Caco-2 (cell line): ENCODE measurements at regions not wholly inside any gene's neighbourhood (a gene's known extent, or its start where the extent isn't known, plus 50 kb on each side); places are given as distances from the start of the nearest gene placed in this dataset.

ENCODE experiments used
- BruUV-seq: library from RNA; stranded (reverse); fragments of 400-500 nt; replicated peaks from 2 replicates; lab custom pipeline; 2021; lab: Mats Ljungman, UMichigan
- CTCF ChIA-PET: fragments of 300-600 bp; sonication (Branson Sonifier 250); formaldehyde crosslinking; loops from one replicate; lab custom pipeline; 2022; ENCODE audit warnings: antibody characterized with exemption; lab: Charles Lee
- POLR2A ChIA-PET: fragments of 300-600 bp; sonication (Branson Sonifier 250); formaldehyde crosslinking; loops from one replicate; lab custom pipeline; 2022; ENCODE audit warnings: antibody characterized with exemption; lab: Charles Lee
- DNase-seq, 2 experiments: peaks; one replicate each; pipeline versions ENCODE4 v3.0.0 to v3.0.0-alpha.2; 2020 to 2022
- H3K27me3 ChIP-seq: replicated peaks from 2 replicates; pipeline ENCODE4 v1.6.0; 2011; ENCODE audit warnings: low read length; ENCODE audit not compliant: control insufficient read depth, insufficient read depth
- H3K36me3 ChIP-seq: 2 replicates; pipeline ENCODE4 v1.5.1; 2011; ENCODE audit warnings: low read length; ENCODE audit not compliant: control insufficient read depth, insufficient read depth
- H3K4me1 ChIP-seq: fragments of 250-450 bp; sonication (Bioruptor Pico); 2 replicates; pipeline ENCODE4 v1.5.1; 2020; ENCODE audit warnings: mild to moderate bottlenecking
- H3K4me3 ChIP-seq: 2 replicates; pipeline ENCODE4 v1.5.1; 2011; ENCODE audit warnings: low read depth, mild to moderate bottlenecking, control low read depth, low read length
- H3K9me3 ChIP-seq: fragments of 250-450 bp; sonication (Bioruptor Pico); 2 replicates; pipeline ENCODE4 v1.5.1; 2020; ENCODE audit warnings: mild to moderate bottlenecking, moderate library complexity
- H3K27ac Mint-ChIP-seq: one replicate; pipeline ENCODE4 v1.8.0; 2022; ENCODE audit warnings: mixed read lengths; ENCODE audit not compliant: unreplicated experiment
- H3K27me3 Mint-ChIP-seq: one replicate; pipeline ENCODE4 v1.8.0; 2022; ENCODE audit warnings: mixed read lengths; ENCODE audit not compliant: insufficient read depth, unreplicated experiment
- H3K36me3 Mint-ChIP-seq: one replicate; pipeline ENCODE4 v1.8.0; 2022; ENCODE audit warnings: mild to moderate bottlenecking, mixed read lengths; ENCODE audit not compliant: insufficient read depth, unreplicated experiment
- H3K4me1 Mint-ChIP-seq: one replicate; pipeline ENCODE4 v1.8.0; 2022; ENCODE audit warnings: low read depth, mixed read lengths; ENCODE audit not compliant: unreplicated experiment
- H3K4me3 Mint-ChIP-seq: one replicate; pipeline ENCODE4 v1.8.0; 2022; ENCODE audit warnings: mild to moderate bottlenecking, moderate library complexity, mixed read lengths; ENCODE audit not compliant: unreplicated experiment
- H3K9me3 Mint-ChIP-seq: one replicate; pipeline ENCODE4 v1.8.0; 2022; ENCODE audit warnings: mixed read lengths; ENCODE audit not compliant: unreplicated experiment
- CTCF ChIP-seq, 2 experiments: fragments of 200-600 bp in 1 of 2; IDR thresholded peaks; 1 replicate in 1 of 2; 2 replicates in 1 of 2; pipeline versions ENCODE4 v1.5.1 to v1.8.0; 2011 to 2022; ENCODE audit warnings: antibody characterized with exemption in 1 of 2, control low read depth in 1 of 2, inconsistent platforms in 1 of 2, low read depth in 1 of 2, low read length in 1 of 2, mild to moderate bottlenecking in 1 of 2, moderate library complexity in 1 of 2; ENCODE audit not compliant: insufficient read depth in 1 of 2, severe bottlenecking in 1 of 2, unreplicated experiment in 1 of 2
- intact Hi-C: fragments of 100-400 bp; cut with micrococcal nuclease; formaldehyde crosslinking; loops from one replicate; pipeline ENCODE4 v1.10.0; 2022; ENCODE audit not compliant: unreplicated experiment

GRCh38 chr2:111673526-111673925 lies 210.5 kb downstream of the ANAPC1 start:
- Mint-ChIP-seq H3K27ac (no peak overlapping the region), H3K4me3 (no peak overlapping the region), H3K27me3 (no peaks in the 10 kb centered on the region), H3K4me1 (no peaks in the 10 kb centered on the region), H3K36me3 (no peaks in the 10 kb centered on the region), H3K9me3 (no peaks in the 10 kb centered on the region)
- intact Hi-C loops, result no loop called here
- Histone ChIP-seq H3K9me3 (no peaks in the 10 kb centered on the region), H3K36me3 (no peaks in the 10 kb centered on the region), H3K27me3 (no peaks in the 10 kb centered on the region), H3K4me3 (no peak overlapping the region), H3K4me1 (no peaks in the 10 kb centered on the region)
- no peak for TF ChIP-seq CTCF (IDR thresholded peaks at IDR 0.05; ENCODE audit: insufficient read depth in 1 of 2, low read depth in 1 of 2, low read length in 1 of 2, severe bottlenecking in 1 of 2, unreplicated experiment in 1 of 2)
- BruUV-seq, result no TSS peak
- CTCF ChIA-PET, result no interaction called here
- no peak for DNase-seq
- POLR2A ChIA-PET, result no interaction called here

GRCh38 chr2:111675419-111676194 lies 208.4 kb downstream of the ANAPC1 start:
- H3K9me3 Mint-ChIP-seq, result no peaks in the 10 kb centered on the region
- H3K4me3 ChIP-seq, result no peak overlapping the region
- BruUV-seq, result no TSS peak
- ChIA-PET CTCF (no interaction called here), POLR2A (no interaction called here)
- no peak overlapping the region for H3K27ac Mint-ChIP-seq
- H3K4me1 ChIP-seq, result no peaks in the 10 kb centered on the region
- no peak overlapping the region for H3K4me3 Mint-ChIP-seq
- TF ChIP-seq CTCF (IDR thresholded peaks at IDR 0.05; ENCODE audit: insufficient read depth in 1 of 2, low read depth in 1 of 2, low read length in 1 of 2, severe bottlenecking in 1 of 2, unreplicated experiment in 1 of 2), result no peak
- no peak for DNase-seq
- H3K27me3 ChIP-seq, result no peaks in the 10 kb centered on the region
- H3K27me3 Mint-ChIP-seq, result no peaks in the 10 kb centered on the region
- H3K4me1 Mint-ChIP-seq, result no peaks in the 10 kb centered on the region
- H3K36me3 Mint-ChIP-seq, result no peaks in the 10 kb centered on the region
- H3K9me3 ChIP-seq, result no peaks in the 10 kb centered on the region
- intact Hi-C loops, result no loop called here
- H3K36me3 ChIP-seq, result no peaks in the 10 kb centered on the region

DNA sequence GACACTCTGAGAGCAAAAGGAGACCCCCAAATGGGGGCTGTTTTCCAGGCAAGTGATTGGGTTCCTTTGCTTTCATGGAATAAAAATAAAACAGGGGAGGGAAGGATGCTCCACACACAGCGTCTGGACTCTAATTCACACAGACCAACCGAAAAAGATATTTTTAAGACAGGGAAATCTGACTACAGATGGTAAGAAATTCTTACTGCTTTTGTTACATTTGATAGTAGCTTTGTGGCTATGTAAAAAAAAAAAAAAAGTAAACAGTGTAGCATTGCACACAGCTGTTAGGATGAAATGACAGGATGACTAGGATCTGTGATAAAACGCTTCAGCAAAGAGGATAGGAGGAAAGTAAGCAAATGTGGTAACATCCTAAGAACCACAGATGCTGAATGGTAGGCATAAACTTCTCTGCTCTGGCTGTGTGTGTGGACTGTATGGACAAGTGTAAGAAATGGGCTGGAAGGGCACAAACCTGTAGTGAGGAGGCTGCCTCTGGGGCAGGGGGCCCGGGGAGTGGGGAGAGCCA lies 207.6 kb downstream of the ANAPC1 start:
- no peak for TF ChIP-seq CTCF (IDR thresholded peaks at IDR 0.05; ENCODE audit: insufficient read depth in 1 of 2, low read depth in 1 of 2, low read length in 1 of 2, severe bottlenecking in 1 of 2, unreplicated experiment in 1 of 2)
- POLR2A ChIA-PET, result no interaction called here
- Histone ChIP-seq H3K36me3 (no peaks in the 10 kb centered on the region), H3K4me3 (no peak overlapping the region), H3K4me1 (no peaks in the 10 kb centered on the region), H3K9me3 (no peaks in the 10 kb centered on the region), H3K27me3 (no peaks in the 10 kb centered on the region)
- H3K27me3 Mint-ChIP-seq, result no peaks in the 10 kb centered on the region
- no TSS peak for BruUV-seq
- no peak for DNase-seq
- CTCF ChIA-PET, result no interaction called here
- H3K27ac Mint-ChIP-seq, result no peak overlapping the region
- H3K36me3 Mint-ChIP-seq, result no peaks in the 10 kb centered on the region
- intact Hi-C loops, result no loop called here
- no peaks in the 10 kb centered on the region for H3K4me1 Mint-ChIP-seq
- H3K4me3 Mint-ChIP-seq, result no peak overlapping the region
- H3K9me3 Mint-ChIP-seq, result no peaks in the 10 kb centered on the region
